ENCODE measurements at regions not wholly inside any gene's neighbourhood (a gene's known extent, or its start where the extent isn't known, plus 50 kb on each side); places are given as distances from the start of the nearest gene placed in this dataset.

DNA sequence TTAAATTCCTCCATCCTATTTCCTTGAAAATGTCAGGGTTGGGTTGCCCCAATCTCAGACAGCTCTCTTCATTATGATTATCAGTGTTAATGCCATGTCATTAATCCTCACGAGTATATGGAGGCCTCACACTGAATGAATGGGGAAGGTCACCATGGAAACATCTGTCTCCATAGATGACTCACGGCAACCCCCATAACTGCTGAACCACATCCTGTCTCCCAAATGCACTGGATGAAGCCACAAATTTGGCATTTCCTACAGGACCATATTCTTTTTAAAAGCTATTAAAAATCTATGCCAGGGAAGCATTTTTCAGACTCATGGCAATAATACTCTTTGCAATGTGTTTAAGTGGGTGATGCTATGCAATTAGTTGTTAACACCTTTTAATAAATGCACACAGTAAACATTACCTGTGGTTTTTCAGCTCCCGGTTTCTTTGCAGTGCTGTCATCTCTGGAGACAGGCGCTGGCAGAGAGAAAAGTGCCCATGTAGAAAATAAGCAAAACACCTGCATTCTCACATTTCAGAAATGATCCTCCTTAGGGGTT, 80.1 kb upstream of the PTPRK start:
- TF ChIP-seq, protein P1, sequence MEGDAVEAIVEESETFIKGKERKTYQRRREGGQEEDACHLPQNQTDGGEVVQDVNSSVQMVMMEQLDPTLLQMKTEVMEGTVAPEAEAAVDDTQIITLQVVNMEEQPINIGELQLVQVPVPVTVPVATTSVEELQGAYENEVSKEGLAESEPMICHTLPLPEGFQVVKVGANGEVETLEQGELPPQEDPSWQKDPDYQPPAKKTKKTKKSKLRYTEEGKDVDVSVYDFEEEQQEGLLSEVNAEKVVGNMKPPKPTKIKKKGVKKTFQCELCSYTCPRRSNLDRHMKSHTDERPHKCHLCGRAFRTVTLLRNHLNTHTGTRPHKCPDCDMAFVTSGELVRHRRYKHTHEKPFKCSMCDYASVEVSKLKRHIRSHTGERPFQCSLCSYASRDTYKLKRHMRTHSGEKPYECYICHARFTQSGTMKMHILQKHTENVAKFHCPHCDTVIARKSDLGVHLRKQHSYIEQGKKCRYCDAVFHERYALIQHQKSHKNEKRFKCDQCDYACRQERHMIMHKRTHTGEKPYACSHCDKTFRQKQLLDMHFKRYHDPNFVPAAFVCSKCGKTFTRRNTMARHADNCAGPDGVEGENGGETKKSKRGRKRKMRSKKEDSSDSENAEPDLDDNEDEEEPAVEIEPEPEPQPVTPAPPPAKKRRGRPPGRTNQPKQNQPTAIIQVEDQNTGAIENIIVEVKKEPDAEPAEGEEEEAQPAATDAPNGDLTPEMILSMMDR (IDR thresholded peaks at IDR 0.05): no peak
- no peak for TF ChIP-seq POLR2A (IDR thresholded peaks at IDR 0.05)
- TF ChIP-seq POLR2AphosphoS5 (IDR thresholded peaks at IDR 0.05): no peak
- Histone ChIP-seq H3K4me1 (no peaks in the 10 kb centered on the region), H3K4me3 (no peak overlapping the region), H3K36me3 (no peaks in the 10 kb centered on the region), H3K9me3 (no peaks in the 10 kb centered on the region), H3K27me3 (no peaks in the 10 kb centered on the region), H3K27ac (no peak overlapping the region)
- intact Hi-C loops (cut with DNase I; ENCODE audit: low total_unique reads): no loop called here
- DNase-seq (ENCODE audit: low spot score in 2 of 2): no peak

DNA sequence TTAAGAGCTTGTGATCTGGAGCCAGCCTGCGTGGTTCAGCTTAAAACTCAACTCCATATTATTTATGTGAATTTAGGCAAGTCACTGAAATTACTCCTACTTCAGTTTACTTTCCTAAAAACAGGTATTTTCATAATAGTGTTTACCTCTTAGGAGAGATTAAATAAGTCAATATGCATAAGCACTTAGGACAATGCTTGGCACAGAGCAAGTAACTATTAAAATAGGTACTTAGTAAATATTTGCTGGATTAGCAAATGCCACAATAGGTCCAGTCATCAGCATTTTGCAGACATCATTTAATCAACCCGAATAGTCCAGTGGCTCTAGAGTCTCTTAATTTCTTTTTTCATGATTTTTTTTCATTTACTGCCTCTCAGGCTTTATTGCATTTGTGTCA, 78.6 kb upstream of the PTPRK start:
- TF ChIP-seq POLR2A (IDR thresholded peaks at IDR 0.05) (no peak), POLR2AphosphoS5 (IDR thresholded peaks at IDR 0.05) (no peak)
- TF ChIP-seq, protein P1 (IDR thresholded peaks at IDR 0.05): no peak
- Histone ChIP-seq H3K4me1 (no peaks in the 10 kb centered on the region), H3K9me3 (no peaks in the 10 kb centered on the region), H3K36me3 (no peaks in the 10 kb centered on the region), H3K27me3 (no peaks in the 10 kb centered on the region), H3K27ac (no peak overlapping the region), H3K4me3 (no peak overlapping the region)
- intact Hi-C loops (cut with DNase I; ENCODE audit: low total_unique reads): no loop called here
- no peak for DNase-seq (ENCODE audit: low spot score in 2 of 2)

GRCh38 chr6:128598571-128598970, 78.2 kb upstream of the PTPRK start:
- no peak for TF ChIP-seq POLR2AphosphoS5 (IDR thresholded peaks at IDR 0.05)
- TF ChIP-seq, protein P1 (IDR thresholded peaks at IDR 0.05): no peak
- no peak for TF ChIP-seq POLR2A (IDR thresholded peaks at IDR 0.05)
- no peak overlapping the region for H3K4me3 ChIP-seq
- no peaks in the 10 kb centered on the region for H3K4me1 ChIP-seq
- no peaks in the 10 kb centered on the region for H3K36me3 ChIP-seq
- no peaks in the 10 kb centered on the region for H3K9me3 ChIP-seq
- no peak overlapping the region for H3K27ac ChIP-seq
- H3K27me3 ChIP-seq: no peaks in the 10 kb centered on the region
- intact Hi-C loops (cut with DNase I; ENCODE audit: low total_unique reads): no loop called here
- DNase-seq (ENCODE audit: low spot score in 2 of 2): no peak

DNA sequence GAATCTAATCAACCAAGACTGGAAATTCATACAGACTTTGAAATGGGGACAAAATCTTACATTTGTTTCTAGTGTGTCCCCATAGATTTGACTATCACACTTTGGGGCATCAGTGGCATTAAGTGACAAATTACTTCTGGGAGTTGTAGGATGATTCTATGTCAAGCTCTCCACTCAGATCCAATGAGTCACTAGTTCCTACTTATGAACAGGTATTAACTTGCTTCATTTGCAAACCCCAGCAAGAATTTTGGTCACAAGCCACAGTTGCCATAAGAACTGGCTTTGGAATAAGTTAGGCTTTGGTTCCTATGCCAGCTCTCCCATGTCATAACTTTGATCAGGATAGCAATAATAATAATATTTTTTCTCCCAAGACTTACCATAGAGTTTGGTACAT, 77.6 kb upstream of the PTPRK start:
- TF ChIP-seq POLR2AphosphoS5 (IDR thresholded peaks at IDR 0.05): no peak
- no peak for TF ChIP-seq POLR2A (IDR thresholded peaks at IDR 0.05)
- TF ChIP-seq, protein P1 (IDR thresholded peaks at IDR 0.05): no peak
- H3K4me1 ChIP-seq: no peaks in the 10 kb centered on the region
- H3K4me3 ChIP-seq: no peak overlapping the region
- H3K9me3 ChIP-seq: no peaks in the 10 kb centered on the region
- H3K27ac ChIP-seq: no peak overlapping the region
- no peak for DNase-seq (ENCODE audit: low spot score in 2 of 2)
- intact Hi-C loops (cut with DNase I; ENCODE audit: low total_unique reads): no loop called here
- H3K27me3 ChIP-seq: no peaks in the 10 kb centered on the region
- H3K36me3 ChIP-seq: no peaks in the 10 kb centered on the region

- Histone ChIP-seq H3K9me3 (no peaks in the 10 kb centered on the region), H3K4me3 (no peak overlapping the region), H3K4me1 (no peaks in the 10 kb centered on the region), H3K27ac (no peak overlapping the region), H3K27me3 (no peaks in the 10 kb centered on the region), H3K36me3 (no peaks in the 10 kb centered on the region)
- TF ChIP-seq POLR2A (IDR thresholded peaks at IDR 0.05) (no peak), POLR2AphosphoS5 (IDR thresholded peaks at IDR 0.05) (no peak)
- TF ChIP-seq, protein P1 (IDR thresholded peaks at IDR 0.05): no peak
- intact Hi-C loops (cut with DNase I; ENCODE audit: low total_unique reads): no loop called here
- no peak for DNase-seq (ENCODE audit: low spot score in 2 of 2)
Measured at GRCh38 chr6:128597004-128597403, 76.6 kb upstream of the PTPRK start.

Data from breast epithelium (tissue), 4 donors.